Brain microvascular endothelial cell (primary cell): ENCODE measurements at regions not wholly inside any gene's neighbourhood (a gene's known extent, or its start where the extent isn't known, plus 50 kb on each side); places are given as distances from the start of the nearest gene placed in this dataset.

Source experiments
- DNase-seq: peaks from one replicate; pipeline ENCODE4 v3.0.0-alpha.2; 2020
- H3K27ac ChIP-seq: fragments of 250-450 bp; sonication (Bioruptor Pico); 2 replicates; pipeline ENCODE4 v1.5.1; 2020; ENCODE audit warnings: mild to moderate bottlenecking, moderate library complexity
- H3K27me3 ChIP-seq: fragments of 250-450 bp; sonication (Bioruptor Pico); replicated peaks from 2 replicates; pipeline ENCODE4 v1.5.1; 2020; ENCODE audit warnings: mild to moderate bottlenecking
- H3K36me3 ChIP-seq: fragments of 250-450 bp; sonication (Bioruptor Pico); replicated peaks from 2 replicates; pipeline ENCODE4 v1.5.1; 2020; ENCODE audit warnings: mild to moderate bottlenecking
- H3K4me3 ChIP-seq: 2 replicates; pipeline ENCODE4 v1.5.1; 2011; ENCODE audit warnings: low read depth, mild to moderate bottlenecking, control low read depth, low read length, moderate library complexity
- in situ Hi-C: cut with HindIII; loops from 2 replicates; pipeline ENCODE4 v1.10.0; 2017; ENCODE audit warnings: low sequenced_read_pairs, low pct_ligation_motif_present
- TF ChIP-seq, protein P1 (sequence below): IDR thresholded peaks from 2 replicates; pipeline ENCODE4 v1.5.1; 2011; ENCODE audit warnings: low read depth, mild to moderate bottlenecking, moderate library complexity, low read length, control low read depth, inconsistent platforms; ENCODE audit errors: missing control alignments

DNA sequence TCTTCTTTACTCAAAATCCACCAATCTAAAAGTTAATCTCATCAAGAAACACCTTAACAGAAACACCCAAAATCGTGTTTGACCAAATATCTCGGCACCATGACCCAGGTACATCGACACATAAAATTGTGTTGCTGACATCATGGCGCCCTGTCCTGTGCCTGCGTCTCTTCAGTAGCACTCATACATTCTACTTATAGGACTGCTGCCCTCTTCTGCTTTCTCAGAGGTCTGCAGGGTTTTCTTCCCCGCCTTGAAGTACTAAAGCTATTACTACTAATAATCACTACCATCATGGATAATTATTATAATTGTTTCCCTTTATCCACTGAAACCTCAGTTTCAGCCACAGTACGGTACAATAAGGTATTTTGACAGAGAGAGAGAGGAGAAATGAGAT is 1403.1 kb upstream of the TENM3 start:
- no peak overlapping the region for H3K4me3 ChIP-seq
- TF ChIP-seq, protein P1, sequence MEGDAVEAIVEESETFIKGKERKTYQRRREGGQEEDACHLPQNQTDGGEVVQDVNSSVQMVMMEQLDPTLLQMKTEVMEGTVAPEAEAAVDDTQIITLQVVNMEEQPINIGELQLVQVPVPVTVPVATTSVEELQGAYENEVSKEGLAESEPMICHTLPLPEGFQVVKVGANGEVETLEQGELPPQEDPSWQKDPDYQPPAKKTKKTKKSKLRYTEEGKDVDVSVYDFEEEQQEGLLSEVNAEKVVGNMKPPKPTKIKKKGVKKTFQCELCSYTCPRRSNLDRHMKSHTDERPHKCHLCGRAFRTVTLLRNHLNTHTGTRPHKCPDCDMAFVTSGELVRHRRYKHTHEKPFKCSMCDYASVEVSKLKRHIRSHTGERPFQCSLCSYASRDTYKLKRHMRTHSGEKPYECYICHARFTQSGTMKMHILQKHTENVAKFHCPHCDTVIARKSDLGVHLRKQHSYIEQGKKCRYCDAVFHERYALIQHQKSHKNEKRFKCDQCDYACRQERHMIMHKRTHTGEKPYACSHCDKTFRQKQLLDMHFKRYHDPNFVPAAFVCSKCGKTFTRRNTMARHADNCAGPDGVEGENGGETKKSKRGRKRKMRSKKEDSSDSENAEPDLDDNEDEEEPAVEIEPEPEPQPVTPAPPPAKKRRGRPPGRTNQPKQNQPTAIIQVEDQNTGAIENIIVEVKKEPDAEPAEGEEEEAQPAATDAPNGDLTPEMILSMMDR: peak; percentile 23
- no peak overlapping the region for H3K27ac ChIP-seq
- H3K27me3 ChIP-seq: no peaks in the 10 kb centered on the region
- no peaks in the 10 kb centered on the region for H3K36me3 ChIP-seq
- no peak for DNase-seq
- in situ Hi-C loops: no loop called here

DNA sequence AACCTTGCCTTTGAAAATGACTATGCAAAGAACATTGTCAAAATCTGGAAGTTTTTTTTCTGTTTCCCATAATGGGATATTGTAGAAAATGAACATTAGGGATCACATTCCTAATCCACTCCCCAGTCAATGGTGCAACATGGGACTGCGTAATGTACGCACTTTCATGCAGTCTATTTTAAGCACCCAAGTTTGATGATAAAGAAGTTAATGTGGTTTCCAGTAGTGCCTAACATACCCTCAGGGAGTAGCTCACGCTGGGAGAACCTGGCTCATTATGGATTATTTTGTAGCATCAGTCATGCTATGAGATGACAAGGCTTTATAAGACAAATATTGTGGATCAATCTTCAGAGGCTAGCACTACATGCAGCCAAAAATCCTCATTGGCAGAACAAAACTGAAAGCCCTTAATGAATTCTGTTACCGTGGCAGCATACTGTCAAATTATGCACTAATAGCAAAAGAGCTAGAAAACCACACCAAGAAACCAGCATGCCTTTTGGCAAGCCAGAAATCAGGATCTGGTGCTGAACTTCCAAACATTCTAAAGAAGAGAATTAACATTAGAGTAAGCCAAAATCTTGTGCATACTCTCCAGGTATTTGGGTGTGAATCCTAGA is 1392.8 kb upstream of the TENM3 start:
- Histone ChIP-seq H3K36me3 (no peaks in the 10 kb centered on the region), H3K27ac (no peak overlapping the region), H3K4me3 (no peak overlapping the region), H3K27me3 (no peaks in the 10 kb centered on the region)
- TF ChIP-seq, protein P1: no peak
- DNase-seq: no peak
- in situ Hi-C loops: no loop called here

DNA sequence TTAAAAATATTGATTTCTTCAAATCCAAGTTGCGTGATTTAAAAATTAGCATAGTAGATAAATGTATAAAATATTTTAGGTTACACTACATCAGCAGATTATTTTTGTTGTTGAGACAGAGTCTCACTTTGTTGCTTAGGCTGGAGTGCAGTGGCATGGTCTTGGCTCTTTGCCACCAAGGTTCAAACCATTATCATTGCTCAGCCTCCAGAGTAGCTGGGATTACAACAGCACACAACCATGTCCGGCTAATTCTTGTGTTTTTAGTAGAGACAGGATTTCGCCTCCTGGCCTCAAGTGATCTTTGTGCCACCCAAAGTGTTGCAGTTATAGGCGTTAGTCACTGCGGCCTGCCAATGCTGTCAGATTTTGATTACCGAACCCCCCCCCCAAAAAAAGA is 1390.5 kb upstream of the TENM3 start:
- no peak for DNase-seq
- Histone ChIP-seq H3K4me3 (no peak overlapping the region), H3K36me3 (no peaks in the 10 kb centered on the region), H3K27ac (no peak overlapping the region), H3K27me3 (no peaks in the 10 kb centered on the region)
- in situ Hi-C loops: no loop called here
- TF ChIP-seq, protein P1: no peak

DNA sequence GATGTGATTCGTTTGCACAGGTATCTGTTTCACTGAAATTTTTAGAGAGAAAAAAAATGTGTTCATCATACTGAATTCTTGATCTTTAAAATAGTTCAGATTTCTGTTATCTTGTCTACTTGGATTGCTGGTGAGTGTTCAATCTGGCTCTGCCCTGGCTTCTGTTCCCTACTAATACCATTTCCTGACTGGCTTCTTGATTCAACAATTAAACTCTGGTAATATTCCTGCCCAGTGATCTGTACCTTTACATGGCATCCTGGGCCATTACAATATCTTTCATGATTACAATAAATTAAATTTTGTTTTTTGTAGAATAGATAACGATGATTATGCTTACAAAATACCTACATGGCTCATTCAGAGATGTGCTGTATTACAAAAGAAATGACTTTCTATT is 1388.0 kb upstream of the TENM3 start:
- no peak overlapping the region for H3K4me3 ChIP-seq
- H3K27ac ChIP-seq: no peak overlapping the region
- TF ChIP-seq, protein P1: no peak
- H3K27me3 ChIP-seq: no peaks in the 10 kb centered on the region
- H3K36me3 ChIP-seq: no peaks in the 10 kb centered on the region
- in situ Hi-C loops: no loop called here
- no peak for DNase-seq

DNA sequence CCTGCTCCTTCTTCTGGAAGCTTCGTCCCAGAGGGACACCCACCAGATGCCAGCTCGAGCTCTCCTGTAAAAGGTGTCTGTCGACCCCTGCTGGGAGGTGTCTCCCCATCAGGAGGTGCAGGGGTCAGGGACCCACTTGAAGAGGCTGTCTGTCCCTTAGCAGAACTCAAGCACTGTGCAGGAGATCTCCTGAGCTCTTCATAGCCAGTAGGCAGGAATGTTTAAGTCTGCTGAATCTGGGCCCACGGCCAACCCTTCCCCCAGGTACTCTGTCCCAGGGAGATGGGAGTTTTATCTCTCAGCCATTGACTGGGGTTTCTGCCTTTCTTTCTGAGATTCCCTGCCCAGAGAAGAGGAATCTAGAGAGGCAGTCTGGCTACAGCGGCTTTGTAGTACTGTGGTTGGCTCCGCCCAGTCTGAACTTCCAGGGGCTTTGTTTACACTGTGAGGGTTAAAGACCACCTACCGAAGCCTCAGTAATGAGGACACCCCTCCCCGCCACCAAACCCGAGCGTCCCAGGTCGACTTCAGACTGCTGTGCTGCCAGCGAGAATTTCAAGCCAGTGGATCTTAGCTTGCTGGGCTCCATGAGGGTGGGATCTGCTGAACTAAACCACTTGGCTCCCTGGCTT is 1383.0 kb upstream of the TENM3 start:
- TF ChIP-seq, protein P1: no peak
- in situ Hi-C loops: no loop called here

DNA sequence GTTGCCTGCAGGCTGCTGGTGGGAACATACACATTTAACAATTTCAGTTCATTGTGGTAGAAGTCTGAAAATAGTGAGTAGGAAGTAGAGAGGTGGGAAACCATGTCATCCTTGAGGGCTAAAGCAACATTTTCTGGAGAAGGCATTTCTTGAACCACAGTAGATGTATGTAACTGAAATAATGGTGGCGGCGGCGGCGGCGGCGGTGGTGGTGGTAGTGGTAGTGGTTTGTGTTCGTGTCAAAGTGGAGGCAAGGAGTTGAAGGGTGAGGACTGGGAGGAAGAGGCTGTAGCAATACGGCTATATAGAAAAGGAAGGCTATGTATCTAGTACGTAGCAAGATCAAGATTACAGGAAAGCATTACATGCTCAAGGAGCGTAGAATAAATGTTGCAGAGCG is 1381.6 kb upstream of the TENM3 start:
- in situ Hi-C loops: no loop called here
- no peaks in the 10 kb centered on the region for H3K27me3 ChIP-seq

More for the DNA sequence above, 1383.0 kb upstream of the TENM3 start:
- DNase-seq: no peak
- no peak overlapping the region for H3K27ac ChIP-seq
- no peaks in the 10 kb centered on the region for H3K27me3 ChIP-seq
- no peaks in the 10 kb centered on the region for H3K36me3 ChIP-seq
- no peak overlapping the region for H3K4me3 ChIP-seq

More for the DNA sequence above, 1381.6 kb upstream of the TENM3 start:
- Histone ChIP-seq H3K4me3 (no peak overlapping the region), H3K27ac (no peak overlapping the region), H3K36me3 (no peaks in the 10 kb centered on the region)
- no peak for DNase-seq
- TF ChIP-seq, protein P1: no peak
